PC-3 (cell line): ENCODE measurements at regions not wholly inside any gene's neighbourhood (a gene's known extent, or its start where the extent isn't known, plus 50 kb on each side); places are given as distances from the start of the nearest gene placed in this dataset.

ENCODE experiments used
- ATAC-seq: fragments of 200-7000 bp; cut with Tn5 transposase; 2 replicates; pipeline ENCODE4 v1.9.1; 2020; ENCODE audit warnings: mild to moderate bottlenecking, moderate library complexity
- BruUV-seq: library from RNA; stranded (reverse); fragments of 400-500 nt; replicated peaks from 2 replicates; lab custom pipeline; 2021; lab: Mats Ljungman, UMichigan
- CTCF ChIA-PET: fragments of 300-600 bp; sonication (Branson Sonifier 250); formaldehyde crosslinking; loops from one replicate; lab custom pipeline; 2022; ENCODE audit warnings: antibody characterized with exemption; lab: Charles Lee
- POLR2A ChIA-PET: fragments of 300-600 bp; sonication (Branson Sonifier 250); formaldehyde crosslinking; loops from one replicate; lab custom pipeline; 2022; ENCODE audit warnings: antibody characterized with exemption; ENCODE audit not compliant: unreplicated experiment; lab: Charles Lee
- DNase-seq: peaks from one replicate; pipeline ENCODE4 v3.0.0-alpha.2; 2015
- H2AFZ ChIP-seq: fragments of 300-600 bp; sonication (generic); 2 replicates; pipeline ENCODE4 v1.6.0; 2016; ENCODE audit warnings: antibody characterized with exemption, low read length
- H3F3A ChIP-seq: fragments of 300-600 bp; sonication (generic); one replicate; pipeline ENCODE4 v1.6.0; 2017; ENCODE audit warnings: antibody characterized with exemption, low read length, control low read depth, mild to moderate bottlenecking; ENCODE audit not compliant: unreplicated experiment
- H3K27ac ChIP-seq: fragments of 300-600 bp; sonication (generic); 2 replicates; pipeline ENCODE4 v1.5.1; 2016; ENCODE audit warnings: mild to moderate bottlenecking, low read length
- H3K27me3 ChIP-seq: fragments of 300-600 bp; sonication (generic); 2 replicates; pipeline ENCODE4 v1.6.1; 2016; ENCODE audit warnings: low read length, mixed read lengths
- H3K36me3 ChIP-seq: fragments of 300-600 bp; sonication (generic); 2 replicates; pipeline ENCODE4 v1.6.1; 2016; ENCODE audit warnings: low read depth, mixed run types, low read length, mixed read lengths
- H3K4me1 ChIP-seq: fragments of 300-600 bp; sonication (generic); 2 replicates; pipeline ENCODE4 v1.5.1; 2016; ENCODE audit warnings: low read length; ENCODE audit not compliant: insufficient read depth
- H3K4me2 ChIP-seq: fragments of 300-600 bp; sonication (generic); 2 replicates; pipeline ENCODE4 v1.6.0; 2016; ENCODE audit warnings: low read length
- H3K4me3 ChIP-seq: fragments of 300-600 bp; sonication (generic); 2 replicates; pipeline ENCODE4 v1.5.1; 2016; ENCODE audit warnings: mild to moderate bottlenecking, low read length, mixed read lengths
- H3K79me2 ChIP-seq: fragments of 300-600 bp; sonication (generic); 2 replicates; pipeline ENCODE4 v1.6.1; 2017; ENCODE audit warnings: low read length, mixed read lengths
- H3K9ac ChIP-seq: fragments of 300-600 bp; sonication (generic); 2 replicates; pipeline ENCODE4 v1.6.0; 2016; ENCODE audit warnings: mild to moderate bottlenecking, low read length
- H3K9me2 ChIP-seq: fragments of 300-600 bp; sonication (generic); replicated peaks from 2 replicates; pipeline ENCODE4 v1.6.1; 2016; ENCODE audit warnings: mixed run types, low read length, mixed read lengths
- H3K9me3 ChIP-seq: fragments of 300-600 bp; sonication (generic); 2 replicates; pipeline ENCODE4 v1.6.1; 2016; ENCODE audit warnings: low read length, mixed read lengths
- H4K20me1 ChIP-seq: fragments of 300-600 bp; sonication (generic); 2 replicates; pipeline ENCODE4 v1.6.1; 2016; ENCODE audit warnings: low read length, mixed read lengths
- CTCF ChIP-seq: fragments of 300-600 bp; sonication (generic); conservative IDR thresholded peaks from 2 replicates; pipeline ENCODE4 v1.5.1; 2017; ENCODE audit warnings: antibody characterized with exemption, low read depth, mild to moderate bottlenecking, low read length
- EZH2 ChIP-seq: fragments of 300-600 bp; sonication (generic); IDR thresholded peaks from one replicate; pipeline ENCODE4 v1.6.1; 2017; ENCODE audit warnings: antibody characterized with exemption, mild to moderate bottlenecking, low read length; ENCODE audit not compliant: unreplicated experiment
- EZH2phosphoT487 ChIP-seq: fragments of 300-600 bp; sonication (generic); IDR thresholded peaks from 2 replicates; pipeline ENCODE4 v1.6.1; 2018; ENCODE audit warnings: mild to moderate bottlenecking, antibody characterized with exemption, low read length, borderline replicate concordance
- intact Hi-C: fragments of 100-400 bp; cut with micrococcal nuclease; formaldehyde crosslinking; loops from 2 replicates; pipeline ENCODE4 v1.9.0; 2023

GRCh38 chr1:78839704-78840277 lies 166.7 kb downstream of the ADGRL4 start:
- Histone ChIP-seq H3K9ac (no peak overlapping the region), H3K27me3 (no peaks in the 10 kb centered on the region), H3K9me3 (no peaks in the 10 kb centered on the region), H2AFZ (no peak overlapping the region), H4K20me1 (no peaks in the 10 kb centered on the region), H3K27ac (no peak overlapping the region), H3K79me2 (no peaks in the 10 kb centered on the region), H3K36me3 (no peaks in the 10 kb centered on the region), H3K4me1 (peaks cover 14% of the 10 kb centered on the region), H3K9me2 (no peaks in the 10 kb centered on the region), H3K4me2 (no peak overlapping the region), H3K4me3 (no peak overlapping the region), H3F3A (no peaks in the 10 kb centered on the region)
- TF ChIP-seq EZH2 (no peak), EZH2phosphoT487 (no peak), CTCF (peak; percentile 79)
- ChIA-PET POLR2A (interaction anchor here (0.7 kb wide), 1 partner anchor 661 kb away, joined by 3 read pairs; no protein-coding TSS in a partner anchor), CTCF (interaction anchor here (0.5 to 1.1 kb wide), 7 partner anchors 151 to 1801 kb away, joined by 3 to 9 read pairs (median 4); no protein-coding TSS in a partner anchor)
- no TSS peak for BruUV-seq
- ATAC-seq (0 out of 2 replicates have a peak, but pooled peaks have one; percentile 12), DNase-seq (peak; percentile 85)
- intact Hi-C loops = loop anchor here (1.0 to 5.0 kb wide), 6 partner anchors 151 to 1368 kb away; no protein-coding TSS in a partner anchor
